Neural cell (in vitro differentiated cells): ENCODE measurements at regions not wholly inside any gene's neighbourhood (a gene's known extent, or its start where the extent isn't known, plus 50 kb on each side); places are given as distances from the start of the nearest gene placed in this dataset.

Source experiments
- EP300 ChIP-seq: fragments of 450-650 bp; conservative IDR thresholded peaks from 2 replicates; pipeline ENCODE4 v1.6.1; 2014; ENCODE audit warnings: antibody characterized with exemption, mild to moderate bottlenecking, moderate library complexity; ENCODE audit not compliant: poor library complexity, severe bottlenecking
- POLR2AphosphoS5 ChIP-seq: IDR thresholded peaks from 2 replicates; pipeline ENCODE4 v1.6.1; 2012
- TAF1 ChIP-seq: IDR thresholded peaks from 2 replicates; pipeline ENCODE4 v1.6.1; 2012; ENCODE audit warnings: low read depth
- TF ChIP-seq, protein P1 (sequence below): fragments of 450-650 bp; IDR thresholded peaks from 2 replicates; pipeline ENCODE4 v1.5.1; 2014; ENCODE audit warnings: antibody characterized with exemption, mild to moderate bottlenecking, moderate library complexity; ENCODE audit not compliant: poor library complexity, severe bottlenecking
- TF ChIP-seq, protein P2 (sequence below): IDR thresholded peaks from 2 replicates; pipeline ENCODE4 v1.6.1; 2012; ENCODE audit warnings: borderline replicate concordance

DNA sequence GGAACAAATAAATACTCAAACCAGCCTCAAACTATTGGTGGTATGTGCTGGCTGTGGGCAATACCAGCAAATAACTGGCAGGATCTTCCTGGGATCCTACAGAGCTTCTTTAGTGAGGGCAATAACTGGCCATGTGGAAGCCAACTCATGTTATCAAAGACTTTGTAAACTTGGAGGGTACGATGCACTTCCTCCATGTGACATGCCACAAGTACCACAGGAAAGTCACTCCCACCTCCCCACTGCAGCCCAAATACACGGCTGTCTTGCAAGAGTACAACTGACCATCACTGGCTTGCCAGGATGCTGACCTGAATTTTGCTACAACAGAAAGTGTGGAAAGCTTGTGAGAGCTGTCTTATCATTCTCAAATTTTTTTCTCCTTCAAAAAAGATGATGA is 93.3 kb upstream of the MAML3 start:
- no peak for TF ChIP-seq TAF1
- TF ChIP-seq, protein P1, sequence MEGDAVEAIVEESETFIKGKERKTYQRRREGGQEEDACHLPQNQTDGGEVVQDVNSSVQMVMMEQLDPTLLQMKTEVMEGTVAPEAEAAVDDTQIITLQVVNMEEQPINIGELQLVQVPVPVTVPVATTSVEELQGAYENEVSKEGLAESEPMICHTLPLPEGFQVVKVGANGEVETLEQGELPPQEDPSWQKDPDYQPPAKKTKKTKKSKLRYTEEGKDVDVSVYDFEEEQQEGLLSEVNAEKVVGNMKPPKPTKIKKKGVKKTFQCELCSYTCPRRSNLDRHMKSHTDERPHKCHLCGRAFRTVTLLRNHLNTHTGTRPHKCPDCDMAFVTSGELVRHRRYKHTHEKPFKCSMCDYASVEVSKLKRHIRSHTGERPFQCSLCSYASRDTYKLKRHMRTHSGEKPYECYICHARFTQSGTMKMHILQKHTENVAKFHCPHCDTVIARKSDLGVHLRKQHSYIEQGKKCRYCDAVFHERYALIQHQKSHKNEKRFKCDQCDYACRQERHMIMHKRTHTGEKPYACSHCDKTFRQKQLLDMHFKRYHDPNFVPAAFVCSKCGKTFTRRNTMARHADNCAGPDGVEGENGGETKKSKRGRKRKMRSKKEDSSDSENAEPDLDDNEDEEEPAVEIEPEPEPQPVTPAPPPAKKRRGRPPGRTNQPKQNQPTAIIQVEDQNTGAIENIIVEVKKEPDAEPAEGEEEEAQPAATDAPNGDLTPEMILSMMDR = no peak
- TF ChIP-seq EP300 = no peak
- TF ChIP-seq, protein P2, sequence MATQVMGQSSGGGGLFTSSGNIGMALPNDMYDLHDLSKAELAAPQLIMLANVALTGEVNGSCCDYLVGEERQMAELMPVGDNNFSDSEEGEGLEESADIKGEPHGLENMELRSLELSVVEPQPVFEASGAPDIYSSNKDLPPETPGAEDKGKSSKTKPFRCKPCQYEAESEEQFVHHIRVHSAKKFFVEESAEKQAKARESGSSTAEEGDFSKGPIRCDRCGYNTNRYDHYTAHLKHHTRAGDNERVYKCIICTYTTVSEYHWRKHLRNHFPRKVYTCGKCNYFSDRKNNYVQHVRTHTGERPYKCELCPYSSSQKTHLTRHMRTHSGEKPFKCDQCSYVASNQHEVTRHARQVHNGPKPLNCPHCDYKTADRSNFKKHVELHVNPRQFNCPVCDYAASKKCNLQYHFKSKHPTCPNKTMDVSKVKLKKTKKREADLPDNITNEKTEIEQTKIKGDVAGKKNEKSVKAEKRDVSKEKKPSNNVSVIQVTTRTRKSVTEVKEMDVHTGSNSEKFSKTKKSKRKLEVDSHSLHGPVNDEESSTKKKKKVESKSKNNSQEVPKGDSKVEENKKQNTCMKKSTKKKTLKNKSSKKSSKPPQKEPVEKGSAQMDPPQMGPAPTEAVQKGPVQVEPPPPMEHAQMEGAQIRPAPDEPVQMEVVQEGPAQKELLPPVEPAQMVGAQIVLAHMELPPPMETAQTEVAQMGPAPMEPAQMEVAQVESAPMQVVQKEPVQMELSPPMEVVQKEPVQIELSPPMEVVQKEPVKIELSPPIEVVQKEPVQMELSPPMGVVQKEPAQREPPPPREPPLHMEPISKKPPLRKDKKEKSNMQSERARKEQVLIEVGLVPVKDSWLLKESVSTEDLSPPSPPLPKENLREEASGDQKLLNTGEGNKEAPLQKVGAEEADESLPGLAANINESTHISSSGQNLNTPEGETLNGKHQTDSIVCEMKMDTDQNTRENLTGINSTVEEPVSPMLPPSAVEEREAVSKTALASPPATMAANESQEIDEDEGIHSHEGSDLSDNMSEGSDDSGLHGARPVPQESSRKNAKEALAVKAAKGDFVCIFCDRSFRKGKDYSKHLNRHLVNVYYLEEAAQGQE = no peak
- TF ChIP-seq POLR2AphosphoS5 = no peak
